CD14-positive monocyte (primary cell): ENCODE measurements at regions not wholly inside any gene's neighbourhood (a gene's known extent, or its start where the extent isn't known, plus 50 kb on each side); places are given as distances from the start of the nearest gene placed in this dataset.

ENCODE experiments used
- DNase-seq, 3 donors: peaks; one replicate each; pipeline ENCODE4 v3.0.0-alpha.2; 2011 to 2022
- H2AFZ ChIP-seq: 2 replicates; pipeline ENCODE4 v1.6.0; 2012; ENCODE audit warnings: mild to moderate bottlenecking, low read depth, low read length, inconsistent platforms; ENCODE audit not compliant: insufficient read depth, poor library complexity, severe bottlenecking
- H3K27ac ChIP-seq, 2 donors: 1 replicate in 1 of 2; 2 replicates in 1 of 2; pipeline ENCODE4 v1.5.1; 2012 to 2013; ENCODE audit warnings: low read length in 2 of 2, control low read depth in 1 of 2, inconsistent platforms in 1 of 2, low read depth in 1 of 2, mild to moderate bottlenecking in 1 of 2
- H3K27me3 ChIP-seq, 2 donors: one replicate each; pipeline versions ENCODE4 v1.6.0 to v1.6.1; 2011 to 2013; ENCODE audit warnings: low read length in 2 of 2; ENCODE audit not compliant: control insufficient read depth in 2 of 2, insufficient read depth in 2 of 2
- H3K36me3 ChIP-seq, 2 donors: replicated peaks in 1 of 2; 1 replicate in 1 of 2; 2 replicates in 1 of 2; pipeline versions ENCODE4 v1.5.1 to v1.6.1; 2012 to 2013; ENCODE audit warnings: low read length in 2 of 2, control low read depth in 1 of 2, inconsistent platforms in 1 of 2, mild to moderate bottlenecking in 1 of 2; ENCODE audit not compliant: insufficient read depth in 2 of 2, control insufficient read depth in 1 of 2
- H3K4me1 ChIP-seq, 2 donors: 1 replicate in 1 of 2; 2 replicates in 1 of 2; pipeline versions ENCODE4 v1.5.1 to v1.6.1; 2012 to 2013; ENCODE audit warnings: low read length in 2 of 2, control low read depth in 1 of 2, inconsistent platforms in 1 of 2, mild to moderate bottlenecking in 1 of 2, moderate library complexity in 1 of 2; ENCODE audit not compliant: insufficient read depth in 2 of 2, control insufficient read depth in 1 of 2
- H3K4me2 ChIP-seq: replicated peaks from 2 replicates; pipeline ENCODE3; 2012; ENCODE audit warnings: low read length, moderate library complexity, mild to moderate bottlenecking; ENCODE audit not compliant: poor library complexity, severe bottlenecking; ENCODE audit errors: extremely low read depth
- H3K4me3 ChIP-seq, 3 experiments: fragments of 200-600 bp in 1 of 3; sonication (generic) in 1 of 3; replicated peaks in 1 of 3; 1 replicate in 2 of 3; 2 replicates in 1 of 3; pipeline ENCODE4 v1.5.1; 2011 to 2013; ENCODE audit warnings: low read length in 3 of 3, mild to moderate bottlenecking in 3 of 3, control low read depth in 2 of 3, low read depth in 2 of 3, inconsistent platforms in 1 of 3, moderate library complexity in 1 of 3
- H3K79me2 ChIP-seq: 2 replicates; pipeline ENCODE4 v1.6.0; 2012; ENCODE audit warnings: mild to moderate bottlenecking, control low read depth, inconsistent platforms, low read length, moderate library complexity; ENCODE audit not compliant: insufficient read depth
- H3K9ac ChIP-seq: 2 replicates; pipeline ENCODE4 v1.6.0; 2017; ENCODE audit warnings: low read length, mild to moderate bottlenecking; ENCODE audit not compliant: insufficient read depth, poor library complexity, severe bottlenecking
- H3K9me3 ChIP-seq, 2 donors: replicated peaks in 1 of 2; 1 replicate in 1 of 2; 2 replicates in 1 of 2; pipeline versions ENCODE4 v1.5.1 to v1.6.1; 2012 to 2013; ENCODE audit warnings: low read length in 2 of 2, control low read depth in 1 of 2; ENCODE audit not compliant: control insufficient read depth in 1 of 2, insufficient read depth in 1 of 2
- H4K20me1 ChIP-seq: 2 replicates; pipeline ENCODE4 v1.6.0; 2012; ENCODE audit warnings: mild to moderate bottlenecking, low read length, control low read depth, moderate library complexity; ENCODE audit not compliant: insufficient read depth
- H3K27ac Mint-ChIP-seq, 7 donors: one replicate each; pipeline ENCODE4 v1.8.0; 2020; ENCODE audit warnings: mild to moderate bottlenecking in 7 of 7, mixed read lengths in 7 of 7, moderate library complexity in 6 of 7, inconsistent platforms in 2 of 7
- H3K27me3 Mint-ChIP-seq, 3 donors: one replicate each; pipeline ENCODE4 v1.8.0; 2021 to 2022; ENCODE audit warnings: low read depth in 3 of 3, mild to moderate bottlenecking in 3 of 3, mixed read lengths in 3 of 3, moderate library complexity in 3 of 3, inconsistent platforms in 1 of 3
- H3K36me3 Mint-ChIP-seq, 2 donors: one replicate each; pipeline ENCODE4 v1.8.0; 2020; ENCODE audit warnings: mixed read lengths in 2 of 2, inconsistent platforms in 1 of 2, mild to moderate bottlenecking in 1 of 2
- H3K4me1 Mint-ChIP-seq: one replicate; pipeline ENCODE4 v1.8.0; 2020; ENCODE audit warnings: mild to moderate bottlenecking, mixed read lengths
- H3K4me3 Mint-ChIP-seq, 2 donors: one replicate each; pipeline ENCODE4 v1.8.0; 2020; ENCODE audit warnings: mild to moderate bottlenecking in 2 of 2, mixed read lengths in 2 of 2, moderate library complexity in 1 of 2
- H3K9me3 Mint-ChIP-seq, 7 donors: one replicate each; pipeline ENCODE4 v1.8.0; 2020 to 2022; ENCODE audit warnings: mixed read lengths in 7 of 7, mild to moderate bottlenecking in 6 of 7, moderate library complexity in 6 of 7, inconsistent platforms in 2 of 7
- WGBS: methylation state at CpG from one replicate; pipeline ENCODE4 v1.1.5; 2013; ENCODE audit warnings: missing lambda C conversion rate; ENCODE audit not compliant: insufficient coverage; 5-methylcytosine and 5-hydroxymethylcytosine counted together
- intact Hi-C, 2 donors: fragments of 100-400 bp; cut with micrococcal nuclease; formaldehyde crosslinking; loops; one replicate each; pipeline versions ENCODE4 v1.15.0 to v1.15.1; 2023
- TF ChIP-seq, protein P1 (sequence below): fragments of 200-600 bp; IDR thresholded peaks from one replicate; pipeline ENCODE4 v1.8.0; 2022; ENCODE audit warnings: antibody characterized with exemption, mild to moderate bottlenecking

DNA sequence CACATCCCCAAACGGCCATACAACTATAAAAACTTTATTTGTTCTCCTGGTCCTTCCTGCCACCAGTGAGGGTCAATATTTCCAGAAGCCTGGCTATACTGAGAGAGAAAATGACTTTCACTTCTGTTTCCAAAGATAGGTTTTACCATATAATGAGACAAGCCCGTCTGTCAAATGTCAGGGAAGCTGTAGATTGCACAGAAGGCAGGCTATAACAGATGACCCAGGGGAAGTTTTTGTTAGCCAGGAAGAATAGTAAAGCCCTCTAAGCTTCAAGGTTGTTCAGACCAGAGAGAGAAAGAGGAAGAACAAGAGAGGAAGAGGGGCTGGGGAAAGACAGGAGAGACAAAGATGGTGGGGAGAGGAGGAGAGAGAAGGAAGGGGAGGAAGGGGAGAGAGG, 217.5 kb downstream of the GBA3 start:
- TF ChIP-seq, protein P1, sequence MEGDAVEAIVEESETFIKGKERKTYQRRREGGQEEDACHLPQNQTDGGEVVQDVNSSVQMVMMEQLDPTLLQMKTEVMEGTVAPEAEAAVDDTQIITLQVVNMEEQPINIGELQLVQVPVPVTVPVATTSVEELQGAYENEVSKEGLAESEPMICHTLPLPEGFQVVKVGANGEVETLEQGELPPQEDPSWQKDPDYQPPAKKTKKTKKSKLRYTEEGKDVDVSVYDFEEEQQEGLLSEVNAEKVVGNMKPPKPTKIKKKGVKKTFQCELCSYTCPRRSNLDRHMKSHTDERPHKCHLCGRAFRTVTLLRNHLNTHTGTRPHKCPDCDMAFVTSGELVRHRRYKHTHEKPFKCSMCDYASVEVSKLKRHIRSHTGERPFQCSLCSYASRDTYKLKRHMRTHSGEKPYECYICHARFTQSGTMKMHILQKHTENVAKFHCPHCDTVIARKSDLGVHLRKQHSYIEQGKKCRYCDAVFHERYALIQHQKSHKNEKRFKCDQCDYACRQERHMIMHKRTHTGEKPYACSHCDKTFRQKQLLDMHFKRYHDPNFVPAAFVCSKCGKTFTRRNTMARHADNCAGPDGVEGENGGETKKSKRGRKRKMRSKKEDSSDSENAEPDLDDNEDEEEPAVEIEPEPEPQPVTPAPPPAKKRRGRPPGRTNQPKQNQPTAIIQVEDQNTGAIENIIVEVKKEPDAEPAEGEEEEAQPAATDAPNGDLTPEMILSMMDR = no peak
- Histone ChIP-seq H3K4me2 (no peak overlapping the region), H2AFZ (no peak overlapping the region), H4K20me1 (no peaks in the 10 kb centered on the region), H3K27ac (no peak overlapping the region), H3K27me3 (no peaks in the 10 kb centered on the region), H3K36me3 (no peaks in the 10 kb centered on the region), H3K4me3 (no peak overlapping the region), H3K79me2 (no peaks in the 10 kb centered on the region), H3K9me3 (no peaks in the 10 kb centered on the region), H3K9ac (no peak overlapping the region), H3K4me1 (peaks cover 9 to 18% of the 10 kb centered on the region in 2 donors)
- no peak for DNase-seq
- Mint-ChIP-seq H3K4me1 (peaks cover 17% of the 10 kb centered on the region), H3K36me3 (no peaks in the 10 kb centered on the region), H3K27ac (peak overlapping the region in 1 of 7 donors; percentile 17), H3K4me3 (no peak overlapping the region), H3K27me3 (peaks cover 0 to 2% (median 0%) of the 10 kb centered on the region in 3 donors), H3K9me3 (peaks cover 0 to 7% (median 3%) of the 10 kb centered on the region in 7 donors)
- WGBS = 0% methylated on average over 1 of the region's 2 CpGs
- intact Hi-C loops = no loop called here

- no peaks in the 10 kb centered on the region for H4K20me1 ChIP-seq
- no peak overlapping the region for H3K27ac Mint-ChIP-seq
- H2AFZ ChIP-seq = no peak overlapping the region
- peaks cover 6% of the 10 kb centered on the region for H3K4me1 Mint-ChIP-seq
- intact Hi-C loops = no loop called here
- no peak overlapping the region for H3K27ac ChIP-seq
- no peaks in the 10 kb centered on the region for H3K27me3 ChIP-seq
- H3K4me3 ChIP-seq = no peak overlapping the region
- no peaks in the 10 kb centered on the region for H3K36me3 Mint-ChIP-seq
- H3K9ac ChIP-seq = no peak overlapping the region
- no peaks in the 10 kb centered on the region for H3K9me3 ChIP-seq
- no peak for DNase-seq
- no peaks in the 10 kb centered on the region for H3K27me3 Mint-ChIP-seq
- 100% methylated on average over 2 of the region's 2 CpGs for WGBS
- no peak overlapping the region for H3K4me2 ChIP-seq
- H3K36me3 ChIP-seq = no peaks in the 10 kb centered on the region
- TF ChIP-seq, protein P1 = no peak
- H3K4me3 Mint-ChIP-seq = no peak overlapping the region
- H3K9me3 Mint-ChIP-seq = peaks cover 0 to 8% (median 3%) of the 10 kb centered on the region in 7 donors
- peaks cover 0 to 6% of the 10 kb centered on the region in 2 donors for H3K4me1 ChIP-seq
- H3K79me2 ChIP-seq = no peaks in the 10 kb centered on the region
Observed at GRCh38 chr4:22906045-22906444, 213.3 kb downstream of the GBA3 start.
